ENCODE measurements at regions not wholly inside any gene's neighbourhood (a gene's known extent, or its start where the extent isn't known, plus 50 kb on each side); places are given as distances from the start of the nearest gene placed in this dataset.

- DNase-seq (ENCODE audit: low spot score) = no peak
Observed at GRCh38 chr21:24222676-24223075, 1384.6 kb downstream of the MRPL39 start.

- no peak for DNase-seq (ENCODE audit: low spot score)
Observed at GRCh38 chr21:24220446-24220845, 1386.8 kb downstream of the MRPL39 start.

- no peak for DNase-seq (ENCODE audit: low spot score)
Observed at GRCh38 chr21:24217151-24217550, 1390.1 kb downstream of the MRPL39 start.

GRCh38 chr21:24210130-24210529 is 1397.2 kb downstream of the MRPL39 start:
- DNase-seq (ENCODE audit: low spot score) = no peak

GRCh38 chr21:24208562-24209260 is 1398.6 kb downstream of the MRPL39 start:
- no peak for DNase-seq (ENCODE audit: low spot score)

- DNase-seq (ENCODE audit: low spot score) = no peak
Observed at GRCh38 chr21:24205319-24205718, 1402.0 kb downstream of the MRPL39 start.

GRCh38 chr21:24204641-24205040 is 1402.6 kb downstream of the MRPL39 start:
- no peak for DNase-seq (ENCODE audit: low spot score)

DNA sequence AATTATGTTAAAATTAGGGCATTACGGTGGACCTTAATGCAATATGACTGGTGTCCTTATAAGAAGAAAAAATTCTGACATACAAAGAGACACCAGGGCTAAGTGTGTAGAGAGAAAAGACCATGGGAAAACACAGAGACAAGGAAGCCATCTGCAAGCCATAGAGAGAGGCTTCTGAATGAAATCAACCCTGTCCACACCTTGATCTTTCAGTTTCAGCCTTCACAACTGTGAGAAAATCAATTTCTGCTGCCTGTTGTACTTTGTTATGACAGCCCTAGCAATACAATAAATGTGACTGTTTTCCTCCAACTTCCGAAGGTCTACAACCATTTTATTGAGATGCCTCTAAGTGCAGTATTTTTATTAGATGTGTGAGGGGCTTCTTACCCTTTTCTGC is 1407.2 kb downstream of the MRPL39 start:
- DNase-seq (ENCODE audit: low spot score) = no peak

DNA sequence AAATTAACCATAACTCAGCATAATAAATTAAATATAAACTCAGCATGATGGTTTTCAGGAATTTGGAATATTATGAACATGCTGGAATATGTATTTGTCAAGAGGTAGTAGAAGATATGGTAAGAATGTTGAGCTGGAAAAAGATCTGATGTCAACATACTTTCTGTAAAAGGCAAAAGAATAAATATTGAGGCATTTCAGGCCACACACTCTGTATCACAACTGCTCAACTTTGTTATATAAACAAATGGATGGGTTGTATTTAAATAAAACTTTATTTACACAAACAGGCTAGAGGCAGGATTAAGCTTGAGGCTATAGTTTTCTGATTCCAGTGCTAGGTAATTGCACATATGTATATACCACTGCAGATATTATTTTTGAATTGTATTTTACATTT is 1409.4 kb downstream of the MRPL39 start:
- no peak for DNase-seq (ENCODE audit: low spot score)

DNA sequence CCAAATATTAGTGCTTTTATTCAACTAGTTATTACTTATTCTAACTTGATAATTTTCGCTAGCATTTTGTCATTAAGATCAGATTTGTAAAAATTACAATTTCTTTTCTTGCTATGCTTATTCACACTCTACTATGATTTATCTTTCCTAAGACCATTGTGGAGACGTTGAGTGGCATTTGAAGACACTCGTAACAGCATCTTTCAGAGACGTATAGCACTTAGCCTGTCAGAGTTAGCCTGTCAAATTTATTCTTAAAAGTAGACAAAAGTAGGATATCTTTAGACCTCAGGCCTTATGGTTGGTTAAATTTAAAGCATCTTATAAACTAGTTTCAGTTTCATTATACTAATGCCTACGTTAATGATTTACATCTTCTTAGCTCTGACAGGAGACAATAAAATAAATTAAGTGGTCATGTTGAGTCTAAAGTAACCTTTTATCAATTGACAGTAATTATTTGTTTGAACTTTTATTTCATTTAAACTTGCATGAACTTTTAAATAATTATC is 1410.1 kb downstream of the MRPL39 start:
- DNase-seq (ENCODE audit: low spot score) = no peak

DNA sequence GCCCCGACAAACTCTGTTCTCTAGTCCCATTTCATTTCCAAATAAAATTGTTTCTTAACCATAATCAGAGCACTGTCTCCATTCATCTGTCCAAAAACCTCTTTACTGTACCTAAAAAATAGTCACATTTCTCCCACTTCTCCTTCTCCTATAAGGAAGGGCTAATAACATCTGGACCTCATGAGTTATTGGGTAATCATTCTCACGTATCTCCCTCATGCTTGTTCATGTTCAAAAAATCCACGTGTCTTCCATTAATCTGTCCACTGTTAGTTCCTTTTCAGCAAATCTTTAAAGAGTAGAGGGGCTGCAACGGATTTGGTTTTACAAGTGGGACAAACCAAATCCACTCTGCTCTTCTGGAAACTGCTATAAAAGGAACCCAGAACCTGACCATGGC is 1418.8 kb downstream of the MRPL39 start:
- DNase-seq (ENCODE audit: low spot score) = no peak

GRCh38 chr21:24183077-24183476 is 1424.2 kb downstream of the MRPL39 start:
- DNase-seq (ENCODE audit: low spot score) = no peak

DNA sequence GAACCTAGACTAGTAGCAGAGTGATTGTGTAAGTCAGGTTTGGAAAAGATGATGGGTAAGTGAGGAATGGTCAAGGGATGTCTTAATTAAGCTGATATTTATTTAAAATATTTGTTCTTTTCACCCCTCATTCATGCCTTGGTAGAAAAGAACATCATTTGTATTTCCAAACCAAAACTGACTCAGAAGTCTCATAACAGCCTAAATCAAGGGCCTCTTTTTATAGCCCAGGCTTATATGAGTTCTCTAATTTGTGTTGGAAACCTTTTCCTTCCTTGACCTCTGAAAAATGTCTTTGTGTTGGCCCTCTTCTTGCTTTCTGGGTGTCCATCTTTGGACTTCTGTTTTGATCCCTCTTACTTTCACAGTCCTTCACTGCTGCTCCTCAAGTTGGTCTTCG is 1428.2 kb downstream of the MRPL39 start:
- no peak for DNase-seq (ENCODE audit: low spot score)

GRCh38 chr21:24175106-24175505 is 1432.2 kb downstream of the MRPL39 start:
- DNase-seq (ENCODE audit: low spot score) = no peak

DNA sequence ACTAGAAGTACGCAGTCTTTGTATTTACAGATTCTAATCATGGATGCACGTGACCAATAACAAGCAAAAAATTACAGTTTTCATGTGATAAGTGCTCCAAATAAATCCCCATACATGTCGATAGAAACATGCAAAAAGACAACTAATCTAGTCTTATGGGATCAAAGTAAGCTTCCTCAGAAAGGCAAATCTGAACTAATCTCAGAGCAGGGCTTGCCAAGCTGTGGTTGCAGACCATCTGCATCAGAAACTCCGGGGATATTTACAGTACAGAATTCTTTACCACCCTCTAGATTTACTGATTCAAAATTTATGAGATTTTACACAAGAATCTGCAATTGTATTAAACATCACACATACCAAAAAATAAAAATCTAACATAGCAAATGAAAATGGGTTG is 1435.5 kb downstream of the MRPL39 start:
- no peak for DNase-seq (ENCODE audit: low spot score)

- DNase-seq (ENCODE audit: low spot score) = no peak
Observed at GRCh38 chr21:24163539-24163938, 1443.7 kb downstream of the MRPL39 start.

DNA sequence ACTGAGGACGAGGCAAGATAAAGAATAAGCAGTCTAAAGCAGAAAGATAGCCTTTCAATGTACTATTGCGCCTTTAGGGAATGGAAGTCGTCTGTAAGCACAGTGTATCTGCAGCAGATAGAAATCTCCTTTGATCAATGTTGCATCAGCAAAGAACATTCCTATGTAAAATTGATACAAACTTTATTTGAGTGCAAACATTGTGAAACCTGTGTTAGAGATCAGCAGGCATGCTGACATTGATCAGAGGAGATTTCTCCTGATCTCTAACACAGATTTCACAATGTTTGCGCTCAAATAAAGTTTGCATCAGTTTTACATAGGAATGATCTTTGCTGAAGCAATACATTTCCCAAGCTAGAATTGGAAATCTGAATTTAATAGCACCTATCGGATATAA is 1446.8 kb downstream of the MRPL39 start:
- no peak for DNase-seq (ENCODE audit: low spot score)

DNA sequence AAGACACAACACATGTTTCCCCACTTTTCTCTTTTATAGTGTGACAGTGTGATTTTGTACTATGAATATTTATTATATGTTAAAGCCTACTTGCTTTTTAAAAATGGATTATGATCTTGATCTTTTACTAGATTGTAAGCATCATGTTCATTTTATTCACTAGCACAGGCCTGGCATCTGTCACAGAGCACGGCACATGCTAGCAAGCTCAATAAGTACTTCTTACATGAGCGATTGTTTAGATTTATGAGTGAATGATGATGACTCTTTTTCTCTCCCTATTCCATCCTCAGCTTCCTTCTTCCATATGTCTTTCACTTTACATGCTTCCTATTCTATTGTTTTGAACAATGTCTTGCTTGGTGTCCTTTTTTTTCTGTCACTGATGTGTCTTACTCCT is 1454.1 kb downstream of the MRPL39 start:
- DNase-seq (ENCODE audit: low spot score) = peak; percentile 12

GRCh38 chr21:24150753-24151152 is 1456.5 kb downstream of the MRPL39 start:
- DNase-seq (ENCODE audit: low spot score) = no peak

DNA sequence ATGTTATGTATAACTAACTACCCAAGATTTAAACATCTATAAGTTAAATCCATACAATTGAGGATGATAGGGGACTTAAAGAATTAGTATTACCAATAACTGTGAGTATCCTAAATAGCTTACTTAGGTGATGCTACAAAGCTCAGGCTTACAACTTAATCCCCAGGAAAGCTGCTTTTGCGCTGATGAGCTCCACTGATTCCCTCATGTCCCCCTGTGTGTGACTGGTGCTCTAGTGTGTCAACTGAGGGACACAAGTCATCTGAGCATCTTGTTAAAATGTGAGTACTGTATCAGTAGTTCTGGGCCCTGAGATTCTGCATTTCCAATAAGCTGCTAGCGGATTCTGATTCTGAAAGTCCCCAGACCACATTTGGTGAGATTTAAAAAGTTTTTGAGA is 1458.8 kb downstream of the MRPL39 start:
- DNase-seq (ENCODE audit: low spot score) = no peak

DNA sequence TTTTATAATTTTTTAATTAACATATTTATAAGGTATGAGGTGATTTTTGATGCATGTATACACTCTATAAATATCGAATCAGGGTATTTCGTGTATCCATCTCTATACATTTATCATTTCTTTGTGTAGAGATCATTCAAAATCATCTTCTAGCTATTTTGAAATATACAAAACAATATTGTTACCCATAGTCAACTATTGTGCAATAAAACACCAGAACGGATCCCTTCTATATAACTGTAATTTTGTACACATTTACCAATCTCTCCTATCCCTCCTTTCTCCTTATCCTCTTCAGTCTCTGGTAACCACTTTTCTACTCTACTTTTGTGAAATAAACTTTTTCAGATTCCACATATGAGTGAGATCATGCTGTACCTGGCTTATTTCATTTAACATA is 1459.6 kb downstream of the MRPL39 start:
- DNase-seq (ENCODE audit: low spot score) = no peak

- DNase-seq (ENCODE audit: low spot score) = no peak
Observed at GRCh38 chr21:24131056-24131455, 1476.2 kb downstream of the MRPL39 start.

GRCh38 chr21:24127651-24128050 is 1479.6 kb downstream of the MRPL39 start:
- no peak for DNase-seq (ENCODE audit: low spot score)

- DNase-seq (ENCODE audit: low spot score) = no peak
Observed at GRCh38 chr21:24123785-24124184, 1483.5 kb downstream of the MRPL39 start.
